GM06990 (cell line): ENCODE measurements at regions not wholly inside any gene's neighbourhood (a gene's known extent, or its start where the extent isn't known, plus 50 kb on each side); places are given as distances from the start of the nearest gene placed in this dataset.
"Not testable (repeated sequence)": the region's sequence is repeated elsewhere in the genome, so short reads cannot be mapped to it uniquely, and the experiment has no call there.

Source experiments
- DNase-seq: peaks from one replicate; pipeline ENCODE4 v3.0.0-alpha.2; 2011; ENCODE audit not compliant: insufficient read length; ENCODE audit errors: extremely low read depth
- H3K27me3 ChIP-seq: replicated peaks from 2 replicates; pipeline ENCODE4 v1.6.0; 2011; ENCODE audit warnings: low read length; ENCODE audit not compliant: control insufficient read depth, insufficient read depth
- H3K36me3 ChIP-seq: 2 replicates; pipeline ENCODE4 v1.5.1; 2011; ENCODE audit warnings: low read length; ENCODE audit not compliant: control insufficient read depth, insufficient read depth
- H3K4me3 ChIP-seq: replicated peaks from 2 replicates; pipeline ENCODE4 v1.5.1; 2011; ENCODE audit warnings: low read depth, mild to moderate bottlenecking, control low read depth, low read length
- TF ChIP-seq, protein P1 (sequence below): IDR thresholded peaks from 2 replicates; pipeline ENCODE4 v1.5.1; 2011; ENCODE audit warnings: low read length, control low read depth, mild to moderate bottlenecking, inconsistent platforms; ENCODE audit not compliant: insufficient read depth, poor library complexity, severe bottlenecking

DNA sequence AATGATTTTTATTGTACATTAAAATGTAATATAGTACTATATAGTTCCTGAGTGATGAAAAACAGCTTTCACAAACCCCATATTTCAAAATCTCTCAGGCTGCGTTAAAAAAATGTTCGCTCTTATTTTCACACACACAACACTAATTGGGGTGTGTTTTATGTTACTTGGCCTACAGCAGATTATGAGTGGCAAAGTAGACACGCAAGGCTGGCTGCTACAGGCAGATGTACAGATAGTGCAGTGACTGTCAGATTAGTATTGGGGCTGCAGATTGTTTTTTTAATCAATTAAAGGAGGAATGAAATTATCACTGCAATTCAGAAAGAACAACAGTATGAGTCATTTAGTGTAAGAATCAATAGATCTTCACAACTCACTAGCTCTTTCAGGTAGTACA lies 65.2 kb upstream of the ICA1 start:
- TF ChIP-seq, protein P1, sequence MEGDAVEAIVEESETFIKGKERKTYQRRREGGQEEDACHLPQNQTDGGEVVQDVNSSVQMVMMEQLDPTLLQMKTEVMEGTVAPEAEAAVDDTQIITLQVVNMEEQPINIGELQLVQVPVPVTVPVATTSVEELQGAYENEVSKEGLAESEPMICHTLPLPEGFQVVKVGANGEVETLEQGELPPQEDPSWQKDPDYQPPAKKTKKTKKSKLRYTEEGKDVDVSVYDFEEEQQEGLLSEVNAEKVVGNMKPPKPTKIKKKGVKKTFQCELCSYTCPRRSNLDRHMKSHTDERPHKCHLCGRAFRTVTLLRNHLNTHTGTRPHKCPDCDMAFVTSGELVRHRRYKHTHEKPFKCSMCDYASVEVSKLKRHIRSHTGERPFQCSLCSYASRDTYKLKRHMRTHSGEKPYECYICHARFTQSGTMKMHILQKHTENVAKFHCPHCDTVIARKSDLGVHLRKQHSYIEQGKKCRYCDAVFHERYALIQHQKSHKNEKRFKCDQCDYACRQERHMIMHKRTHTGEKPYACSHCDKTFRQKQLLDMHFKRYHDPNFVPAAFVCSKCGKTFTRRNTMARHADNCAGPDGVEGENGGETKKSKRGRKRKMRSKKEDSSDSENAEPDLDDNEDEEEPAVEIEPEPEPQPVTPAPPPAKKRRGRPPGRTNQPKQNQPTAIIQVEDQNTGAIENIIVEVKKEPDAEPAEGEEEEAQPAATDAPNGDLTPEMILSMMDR = no peak
- Histone ChIP-seq H3K4me3 (no peak overlapping the region), H3K36me3 (no peaks in the 10 kb centered on the region), H3K27me3 (no peaks in the 10 kb centered on the region)
- no peak for DNase-seq

DNA sequence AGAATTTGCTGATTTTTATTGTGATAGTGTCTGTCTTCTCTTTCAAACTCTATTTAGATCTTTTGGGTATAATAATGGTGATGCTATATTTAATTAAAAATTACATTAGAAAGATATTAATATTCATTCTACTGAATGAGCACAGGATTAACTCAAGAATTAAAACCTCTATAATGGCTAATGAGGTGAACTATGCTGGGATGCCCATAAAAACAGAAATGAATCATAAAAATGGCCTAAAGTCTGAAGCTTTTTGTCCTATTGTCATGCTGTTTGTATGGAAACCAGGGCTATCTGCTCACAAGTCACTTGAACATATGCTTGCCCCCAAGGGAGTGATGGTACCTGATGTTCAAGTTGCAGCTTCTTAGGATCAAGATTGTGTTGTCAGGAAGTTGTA lies 76.2 kb upstream of the ICA1 start:
- DNase-seq = no peak
- no peaks in the 10 kb centered on the region for H3K36me3 ChIP-seq
- no peak overlapping the region for H3K4me3 ChIP-seq
- TF ChIP-seq, protein P1 = no peak
- no peaks in the 10 kb centered on the region for H3K27me3 ChIP-seq

DNA sequence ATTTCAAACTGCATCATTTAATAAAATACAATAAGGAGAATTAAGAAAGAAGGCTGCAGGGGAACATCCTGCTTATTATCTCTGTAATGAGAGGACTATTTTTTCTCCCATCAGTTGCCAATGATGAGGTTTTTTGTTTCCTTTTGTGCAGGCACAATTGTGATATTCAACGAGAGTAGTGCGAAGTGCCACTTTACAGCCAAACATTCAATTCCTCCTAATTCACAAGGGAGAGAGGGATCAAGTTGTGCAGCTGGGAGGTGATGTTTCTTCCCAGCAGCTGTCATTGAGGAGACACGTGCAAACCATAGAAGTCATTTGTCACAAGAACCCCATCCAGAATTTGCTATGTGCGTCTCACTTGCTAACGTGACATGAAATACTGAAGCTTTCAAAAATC lies 81.6 kb upstream of the ICA1 start:
- Histone ChIP-seq H3K36me3 (no peaks in the 10 kb centered on the region), H3K4me3 (no peak overlapping the region), H3K27me3 (no peaks in the 10 kb centered on the region)
- DNase-seq = no peak
- TF ChIP-seq, protein P1 = no peak

DNA sequence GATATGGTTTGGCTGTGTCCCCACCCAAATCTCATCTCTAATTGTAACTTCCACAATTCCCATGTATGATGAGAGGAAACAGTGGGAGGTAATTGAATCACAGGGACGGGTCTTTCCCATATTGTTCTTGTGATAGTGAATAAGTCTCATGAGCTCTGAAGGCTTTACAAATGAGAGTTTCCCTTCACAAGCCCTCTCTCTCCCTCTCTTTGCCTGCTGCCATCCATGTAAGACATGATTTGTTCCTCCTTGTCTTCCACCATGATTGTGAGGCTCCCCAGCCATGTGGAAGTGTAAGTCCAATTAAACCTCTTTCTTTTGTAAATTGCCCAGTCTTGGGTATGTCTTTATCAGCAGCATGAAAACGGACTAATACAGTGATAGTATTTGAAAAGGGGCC lies 85.4 kb upstream of the ICA1 start:
- DNase-seq, H3K4me3 ChIP-seq, H3K27me3 ChIP-seq, H3K36me3 ChIP-seq: not testable (repeated sequence)

DNA sequence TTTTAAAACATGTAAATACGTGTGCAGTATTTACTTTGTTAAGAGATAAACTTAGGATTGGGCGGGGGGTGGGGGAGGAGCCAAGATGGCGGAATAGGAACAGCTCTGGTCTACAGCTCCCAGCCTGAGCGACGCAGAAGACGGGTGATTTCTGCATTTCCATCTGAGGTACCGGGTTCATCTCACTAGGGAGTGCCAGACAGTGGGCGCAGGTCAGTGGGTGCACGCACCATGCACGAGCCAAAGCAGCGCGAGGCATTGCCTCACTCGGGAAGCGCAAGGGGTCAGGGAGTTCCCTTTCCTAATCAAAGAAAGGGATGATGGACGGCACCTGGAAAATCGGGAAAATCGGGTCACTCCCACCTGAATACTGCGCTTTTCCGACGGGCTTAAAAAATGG lies 81.8 kb upstream of the NXPH1 start:
- not testable (repeated sequence) for H3K36me3 ChIP-seq, DNase-seq, H3K4me3 ChIP-seq, H3K27me3 ChIP-seq

DNA sequence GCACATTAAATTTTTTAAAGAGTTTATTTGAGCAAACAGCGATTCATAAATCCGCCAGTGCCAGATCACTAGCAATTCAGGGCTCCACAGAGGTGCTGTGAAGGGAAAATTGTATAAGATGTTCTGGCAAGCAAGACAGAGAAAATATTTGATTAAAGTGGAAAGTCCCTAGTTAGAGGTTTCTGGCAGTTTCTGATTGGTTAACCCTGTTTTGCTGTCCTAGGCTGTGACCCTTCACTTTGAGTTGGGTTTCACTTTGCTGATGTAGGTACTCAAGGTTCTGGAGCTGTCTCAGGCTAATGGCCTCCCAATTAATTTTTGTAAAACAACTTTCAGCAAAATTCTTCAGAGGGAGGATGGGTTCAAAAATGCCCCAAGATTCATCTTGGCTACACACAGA lies 79.4 kb upstream of the NXPH1 start:
- H3K4me3 ChIP-seq = no peak overlapping the region
- no peaks in the 10 kb centered on the region for H3K27me3 ChIP-seq
- no peaks in the 10 kb centered on the region for H3K36me3 ChIP-seq
- TF ChIP-seq, protein P1 = no peak
- DNase-seq = no peak

DNA sequence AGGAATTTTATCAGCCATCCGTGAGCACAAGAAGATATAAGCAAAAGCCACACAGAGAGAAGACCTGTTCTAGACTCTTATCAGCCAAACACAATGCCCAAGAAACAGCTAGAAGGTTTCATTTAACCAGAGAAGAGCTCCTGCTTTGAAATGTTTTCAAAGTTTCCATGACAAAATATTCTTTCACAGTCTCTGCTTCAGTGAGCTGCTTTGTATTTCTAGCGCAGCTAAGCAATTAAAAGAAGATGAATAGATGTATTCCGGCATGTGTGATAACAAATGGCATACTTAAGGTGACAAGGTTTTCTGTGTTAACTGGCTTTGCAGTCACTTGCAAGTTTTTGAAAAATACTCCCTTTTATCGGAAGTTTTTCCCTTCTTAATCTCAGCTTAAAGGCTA lies 78.9 kb upstream of the NXPH1 start:
- TF ChIP-seq, protein P1 = no peak
- H3K4me3 ChIP-seq = no peak overlapping the region
- no peaks in the 10 kb centered on the region for H3K36me3 ChIP-seq
- DNase-seq = no peak
- H3K27me3 ChIP-seq = no peaks in the 10 kb centered on the region
